ENCODE measurements at regions not wholly inside any gene's neighbourhood (a gene's known extent, or its start where the extent isn't known, plus 50 kb on each side); places are given as distances from the start of the nearest gene placed in this dataset.

DNA sequence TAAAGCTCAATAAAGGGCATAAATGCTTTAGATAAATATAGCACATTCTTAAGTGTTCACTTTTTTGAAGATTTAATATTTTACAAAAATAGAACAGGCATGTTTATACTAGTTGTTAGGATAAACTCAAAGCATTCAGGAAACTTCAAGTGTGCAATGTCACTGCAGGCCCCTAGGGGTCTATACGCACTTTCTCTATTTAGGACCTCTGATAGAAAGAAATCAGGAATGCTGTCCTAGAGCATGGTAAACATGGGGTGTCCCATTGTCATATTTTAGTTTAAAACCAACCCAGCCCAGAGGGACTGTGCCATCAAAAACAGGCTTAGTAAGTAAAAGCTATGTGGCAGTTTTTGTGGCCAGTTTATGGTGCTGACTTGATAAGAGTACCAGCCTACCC lies 102.2 kb downstream of the BARHL2 start:
- H3K27ac ChIP-seq = no peak overlapping the region
- no peaks in the 10 kb centered on the region for H3K36me3 ChIP-seq
- intact Hi-C loops (cut with DNase I) = no loop called here
- 62 to 67% (median 63%) methylated on average over 1 of the region's 1 CpG for WGBS, 3 donors
- TF ChIP-seq, protein P1, sequence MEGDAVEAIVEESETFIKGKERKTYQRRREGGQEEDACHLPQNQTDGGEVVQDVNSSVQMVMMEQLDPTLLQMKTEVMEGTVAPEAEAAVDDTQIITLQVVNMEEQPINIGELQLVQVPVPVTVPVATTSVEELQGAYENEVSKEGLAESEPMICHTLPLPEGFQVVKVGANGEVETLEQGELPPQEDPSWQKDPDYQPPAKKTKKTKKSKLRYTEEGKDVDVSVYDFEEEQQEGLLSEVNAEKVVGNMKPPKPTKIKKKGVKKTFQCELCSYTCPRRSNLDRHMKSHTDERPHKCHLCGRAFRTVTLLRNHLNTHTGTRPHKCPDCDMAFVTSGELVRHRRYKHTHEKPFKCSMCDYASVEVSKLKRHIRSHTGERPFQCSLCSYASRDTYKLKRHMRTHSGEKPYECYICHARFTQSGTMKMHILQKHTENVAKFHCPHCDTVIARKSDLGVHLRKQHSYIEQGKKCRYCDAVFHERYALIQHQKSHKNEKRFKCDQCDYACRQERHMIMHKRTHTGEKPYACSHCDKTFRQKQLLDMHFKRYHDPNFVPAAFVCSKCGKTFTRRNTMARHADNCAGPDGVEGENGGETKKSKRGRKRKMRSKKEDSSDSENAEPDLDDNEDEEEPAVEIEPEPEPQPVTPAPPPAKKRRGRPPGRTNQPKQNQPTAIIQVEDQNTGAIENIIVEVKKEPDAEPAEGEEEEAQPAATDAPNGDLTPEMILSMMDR (IDR thresholded peaks at IDR 0.05) = no peak
- TF ChIP-seq EP300 (IDR thresholded peaks at IDR 0.05) (no peak), POLR2A (IDR thresholded peaks at IDR 0.05) (no peak)
- no peak overlapping the region for H3K4me3 ChIP-seq
- DNase-seq = no peak
- no peaks in the 10 kb centered on the region for H3K4me1 ChIP-seq (ENCODE audit: insufficient read depth)
- H3K9me3 ChIP-seq = no peaks in the 10 kb centered on the region
- no peaks in the 10 kb centered on the region for H3K27me3 ChIP-seq

DNA sequence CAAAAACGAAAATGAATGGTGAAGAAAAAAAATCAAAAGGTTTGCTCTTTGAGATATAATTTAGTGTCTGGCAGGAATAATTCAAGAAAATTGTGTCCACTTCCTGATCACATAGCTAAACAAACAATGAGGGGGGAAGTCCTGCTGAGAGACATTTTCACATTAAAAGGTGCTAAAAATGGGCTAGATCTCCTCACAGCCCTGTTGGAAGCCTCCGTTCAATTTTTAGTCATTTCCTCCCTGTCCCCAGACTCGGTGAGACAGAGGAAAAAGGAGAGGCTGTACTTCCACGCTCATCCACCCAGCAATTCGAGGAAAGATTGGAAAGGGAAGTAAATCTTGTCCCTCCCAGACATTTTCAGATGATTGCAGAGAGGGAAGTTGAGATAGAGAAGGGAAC lies 103.7 kb downstream of the BARHL2 start:
- Histone ChIP-seq H3K27me3 (no peaks in the 10 kb centered on the region), H3K36me3 (no peaks in the 10 kb centered on the region), H3K27ac (no peak overlapping the region), H3K9me3 (no peaks in the 10 kb centered on the region), H3K4me1 (ENCODE audit: insufficient read depth) (no peaks in the 10 kb centered on the region), H3K4me3 (no peak overlapping the region)
- DNase-seq = no peak
- WGBS, 3 donors = 29 to 37% (median 35%) methylated on average over 5 of the region's 5 CpGs
- intact Hi-C loops (cut with DNase I) = no loop called here
- no peak for TF ChIP-seq POLR2A (IDR thresholded peaks at IDR 0.05)
- TF ChIP-seq, protein P1 (IDR thresholded peaks at IDR 0.05) = no peak
- no peak for TF ChIP-seq EP300 (IDR thresholded peaks at IDR 0.05)

DNA sequence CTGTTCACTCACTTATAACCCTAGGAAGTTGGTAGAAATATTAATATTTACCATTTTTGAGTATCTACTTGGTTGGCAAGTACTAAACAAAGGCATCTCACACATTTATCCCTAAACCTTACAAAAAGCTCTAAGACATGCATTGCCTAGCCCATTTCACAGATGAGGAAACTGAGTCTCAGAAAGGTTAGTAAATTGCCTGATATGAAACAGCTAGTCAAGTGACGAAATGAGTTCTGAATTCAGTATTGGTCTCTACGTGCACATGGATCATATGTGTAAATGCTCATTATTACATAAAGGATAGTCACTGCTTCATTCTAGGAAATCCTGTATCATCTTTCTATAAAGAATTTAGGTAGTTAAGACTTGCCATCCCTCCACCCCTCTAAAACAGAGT lies 105.1 kb downstream of the BARHL2 start:
- H3K27me3 ChIP-seq = no peaks in the 10 kb centered on the region
- H3K36me3 ChIP-seq = no peaks in the 10 kb centered on the region
- no peaks in the 10 kb centered on the region for H3K4me1 ChIP-seq (ENCODE audit: insufficient read depth)
- no peak for DNase-seq
- no peaks in the 10 kb centered on the region for H3K9me3 ChIP-seq
- TF ChIP-seq POLR2A (IDR thresholded peaks at IDR 0.05) (no peak), EP300 (IDR thresholded peaks at IDR 0.05) (no peak)
- TF ChIP-seq, protein P1 (IDR thresholded peaks at IDR 0.05) = no peak
- H3K27ac ChIP-seq = no peak overlapping the region
- WGBS, 3 donors = 90 to 97% (median 92%) methylated on average over 2 of the region's 2 CpGs
- intact Hi-C loops (cut with DNase I) = no loop called here
- no peak overlapping the region for H3K4me3 ChIP-seq

DNA sequence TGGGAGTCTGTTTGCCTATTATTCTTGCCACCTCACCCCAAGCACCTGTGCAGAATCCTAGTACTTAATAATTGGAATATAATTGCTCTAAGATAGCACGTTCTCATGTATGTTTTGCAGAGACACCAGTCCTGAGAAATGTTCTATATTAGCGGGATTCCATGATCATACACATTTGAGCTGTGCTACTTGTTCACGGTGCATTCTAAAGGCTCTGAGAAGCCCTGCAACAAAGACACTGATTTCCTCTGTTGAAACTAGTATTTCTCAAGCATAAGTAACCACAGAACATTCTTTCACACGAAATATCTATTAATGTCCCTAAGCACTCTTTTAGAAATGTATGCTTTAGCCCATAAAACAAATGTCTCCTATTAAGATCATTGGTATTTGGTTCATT lies 109.4 kb downstream of the BARHL2 start:
- no peaks in the 10 kb centered on the region for H3K9me3 ChIP-seq
- no peaks in the 10 kb centered on the region for H3K27me3 ChIP-seq
- no peaks in the 10 kb centered on the region for H3K36me3 ChIP-seq
- TF ChIP-seq EP300 (IDR thresholded peaks at IDR 0.05) = no peak
- TF ChIP-seq POLR2A (IDR thresholded peaks at IDR 0.05) = no peak
- TF ChIP-seq, protein P1 (IDR thresholded peaks at IDR 0.05) = no peak
- H3K27ac ChIP-seq = no peak overlapping the region
- H3K4me3 ChIP-seq = no peak overlapping the region
- no peak for DNase-seq
- intact Hi-C loops (cut with DNase I) = no loop called here
- 80 to 89% (median 82%) methylated on average over 4 of the region's 4 CpGs for WGBS, 3 donors
- no peaks in the 10 kb centered on the region for H3K4me1 ChIP-seq (ENCODE audit: insufficient read depth)

DNA sequence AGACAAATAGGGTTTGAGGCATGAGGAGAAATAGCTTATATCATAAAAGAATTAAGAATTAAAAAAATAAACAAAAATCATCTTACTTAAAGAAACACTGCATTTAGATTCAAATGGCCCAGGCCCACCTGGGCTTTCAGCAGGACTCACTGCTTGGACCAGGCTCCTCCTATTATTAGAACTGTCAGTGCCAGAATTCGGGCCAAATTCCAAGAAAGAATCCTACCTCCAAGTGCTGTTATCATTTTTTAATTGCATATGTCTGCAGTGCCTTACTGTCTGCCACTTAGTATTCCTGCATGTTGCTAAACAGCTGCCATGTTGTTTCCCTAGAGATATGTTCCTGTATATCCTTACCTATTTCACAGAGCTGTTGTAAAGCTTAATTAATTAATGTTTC lies 112.0 kb downstream of the BARHL2 start:
- no peak overlapping the region for H3K4me3 ChIP-seq
- whole genome bisulfite sequencing, 3 donors = 31 to 57% (median 40%) methylated on average over 1 of the region's 1 CpG
- no peaks in the 10 kb centered on the region for H3K9me3 ChIP-seq
- H3K36me3 ChIP-seq = no peaks in the 10 kb centered on the region
- intact Hi-C loops (cut with DNase I) = no loop called here
- DNase-seq = no peak
- no peaks in the 10 kb centered on the region for H3K4me1 ChIP-seq (ENCODE audit: insufficient read depth)
- TF ChIP-seq, protein P1 (IDR thresholded peaks at IDR 0.05) = no peak
- H3K27me3 ChIP-seq = no peaks in the 10 kb centered on the region
- no peak overlapping the region for H3K27ac ChIP-seq

All from ovary (tissue), 7 donors.